Kidney capillary endothelial cell (primary cell): ENCODE measurements at regions not wholly inside any gene's neighbourhood (a gene's known extent, or its start where the extent isn't known, plus 50 kb on each side); places are given as distances from the start of the nearest gene placed in this dataset.
"Not testable (repeated sequence)": the region's sequence is repeated elsewhere in the genome, so short reads cannot be mapped to it uniquely, and the experiment has no call there.

Experiments used
- DNase-seq: peaks from one replicate; pipeline ENCODE4 v3.0.0-alpha.2; 2018; ENCODE audit warnings: low spot score

DNA sequence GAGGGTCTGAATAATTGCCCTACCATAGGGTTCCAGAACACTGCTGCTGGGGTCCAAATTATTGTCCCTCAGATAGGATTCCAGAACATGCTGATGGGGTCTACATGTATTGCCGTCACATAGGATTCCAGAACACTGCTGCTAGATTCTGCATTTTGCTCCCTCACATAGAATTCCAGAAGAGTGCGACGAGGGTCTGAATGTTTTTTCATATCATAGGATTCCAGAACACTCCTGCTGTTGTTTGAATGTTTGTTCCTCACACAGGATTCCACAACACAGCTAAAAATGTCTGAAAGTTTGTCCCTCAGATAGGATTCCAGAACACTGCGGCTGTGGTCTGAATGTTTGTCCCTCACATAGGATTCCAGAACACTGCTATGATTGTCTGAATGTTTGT is 198.1 kb downstream of the FOXD4L6 start:
- DNase-seq: not testable (repeated sequence)

GRCh38 chr9:40929488-40929845 is 199.0 kb downstream of the FOXD4L6 start:
- not testable (repeated sequence) for DNase-seq

- no peak for DNase-seq
Observed at GRCh38 chr9:40928803-40929487, 199.5 kb downstream of the FOXD4L6 start.

- no peak for DNase-seq
Observed at GRCh38 chr9:40927851-40928802, 200.4 kb downstream of the FOXD4L6 start.

GRCh38 chr9:40927260-40927631 is 201.2 kb downstream of the FOXD4L6 start:
- DNase-seq: no peak

DNA sequence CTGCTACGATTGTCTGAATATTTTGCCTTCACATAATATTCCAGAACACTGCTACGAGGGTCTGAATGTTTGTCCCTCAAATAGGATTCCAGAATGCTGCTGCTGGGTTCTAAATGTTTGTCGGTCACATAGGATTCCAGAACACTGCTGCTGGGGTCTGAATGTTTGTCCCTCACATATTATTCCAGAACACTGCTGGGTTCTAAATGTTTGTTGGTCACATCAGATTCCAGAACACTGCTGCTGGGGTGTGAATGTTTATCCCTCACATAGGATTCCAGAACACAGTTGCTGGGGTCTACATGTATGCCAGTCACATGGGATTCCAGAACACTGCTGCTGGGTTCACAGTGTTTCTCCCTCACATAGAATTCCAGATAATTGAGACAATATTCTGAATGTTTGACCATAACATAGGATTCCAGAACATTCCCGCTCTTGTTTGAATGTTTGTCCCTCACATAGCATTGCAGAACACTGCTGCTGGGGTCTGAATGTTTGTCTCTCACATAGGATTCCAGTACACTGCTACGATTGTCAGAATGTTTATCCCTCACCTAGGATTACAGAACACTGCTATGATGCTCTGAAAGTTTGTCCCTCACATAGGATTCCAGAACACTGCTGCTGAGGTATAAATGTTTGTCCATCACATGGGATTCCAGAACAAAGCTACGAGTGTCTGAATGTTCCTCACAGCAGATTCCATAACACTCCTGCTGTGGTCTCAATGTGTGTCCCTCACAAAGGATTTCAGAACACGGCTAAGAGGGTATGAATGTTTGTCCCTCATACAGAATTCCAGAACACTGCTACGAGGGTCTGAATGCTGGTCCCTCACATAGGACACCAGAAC is 201.8 kb downstream of the FOXD4L6 start:
- DNase-seq: no peak

GRCh38 chr9:40925149-40925548 is 203.3 kb downstream of the FOXD4L6 start:
- DNase-seq: no peak

DNA sequence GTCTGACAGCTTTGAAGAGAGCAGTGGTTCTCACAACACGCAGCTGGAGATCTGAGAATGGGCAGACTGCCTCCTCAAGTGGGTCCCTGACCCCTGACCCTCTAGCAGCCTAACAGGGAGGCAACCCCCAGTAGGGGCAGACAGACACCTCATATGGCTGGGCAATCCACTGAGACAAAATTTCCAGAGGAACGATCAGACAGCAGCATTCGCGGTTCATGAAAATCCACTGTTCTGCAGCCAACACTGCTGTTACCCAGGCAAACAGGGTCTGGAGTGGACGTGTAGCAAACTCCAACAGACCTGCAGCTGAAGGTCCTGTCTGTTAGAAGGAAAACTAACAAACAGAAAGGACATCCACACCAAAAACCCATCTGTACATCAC is 212.1 kb downstream of the FOXD4L6 start:
- not testable (repeated sequence) for DNase-seq

- DNase-seq: not testable (repeated sequence)
Observed at GRCh38 chr9:40915660-40916398, 212.7 kb downstream of the FOXD4L6 start.

GRCh38 chr9:40914772-40915659 is 213.5 kb downstream of the FOXD4L6 start:
- no peak for DNase-seq

GRCh38 chr9:40913928-40914673 is 214.4 kb downstream of the FOXD4L6 start:
- no peak for DNase-seq

DNA sequence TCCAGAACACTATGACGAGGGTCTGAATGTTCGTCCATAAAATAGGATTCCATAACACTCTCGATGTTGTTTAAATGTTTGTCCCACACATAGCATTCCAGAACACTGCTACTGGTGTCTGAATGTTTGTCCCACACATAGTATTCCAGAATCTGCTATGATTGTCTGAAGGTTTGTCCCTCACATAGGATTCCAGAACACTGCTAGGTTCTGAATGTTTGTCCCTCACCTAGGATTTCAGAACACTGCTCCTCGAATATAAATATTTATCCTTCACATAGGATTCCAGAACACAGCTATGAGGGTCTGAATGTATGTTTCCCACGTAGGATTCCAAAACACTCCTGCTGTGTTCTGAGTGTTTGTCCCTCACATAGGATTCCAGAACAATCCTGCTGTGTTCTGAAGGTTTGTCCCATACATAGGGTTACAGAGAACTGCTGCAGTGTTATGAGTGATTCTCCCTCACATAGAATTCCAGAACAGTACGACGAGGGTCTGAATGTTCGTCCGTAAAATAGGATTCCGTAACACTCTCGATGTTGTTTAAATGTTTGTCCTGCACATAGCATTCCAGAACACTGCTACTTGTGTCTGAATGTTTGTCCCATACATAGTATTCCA is 215.3 kb downstream of the FOXD4L6 start:
- DNase-seq: no peak

DNA sequence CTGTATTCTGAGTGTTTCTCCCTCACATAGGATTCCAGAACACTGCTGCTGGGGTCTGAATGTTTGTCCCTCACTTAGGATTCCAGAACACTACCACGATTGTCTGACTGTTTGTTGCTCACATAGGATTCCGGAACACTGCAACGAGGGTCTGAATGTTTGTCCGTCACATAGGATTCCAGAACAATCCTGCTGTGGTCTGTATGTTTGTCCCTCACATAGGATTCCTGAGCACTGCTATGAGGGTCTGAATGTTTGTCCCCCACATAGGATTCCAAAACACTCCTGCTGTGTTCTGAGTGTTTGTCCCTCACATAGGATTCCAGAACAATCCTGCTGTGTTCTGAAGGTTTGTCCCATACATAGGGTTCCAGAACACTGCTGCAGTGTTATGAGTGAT is 215.8 kb downstream of the FOXD4L6 start:
- not testable (repeated sequence) for DNase-seq

DNA sequence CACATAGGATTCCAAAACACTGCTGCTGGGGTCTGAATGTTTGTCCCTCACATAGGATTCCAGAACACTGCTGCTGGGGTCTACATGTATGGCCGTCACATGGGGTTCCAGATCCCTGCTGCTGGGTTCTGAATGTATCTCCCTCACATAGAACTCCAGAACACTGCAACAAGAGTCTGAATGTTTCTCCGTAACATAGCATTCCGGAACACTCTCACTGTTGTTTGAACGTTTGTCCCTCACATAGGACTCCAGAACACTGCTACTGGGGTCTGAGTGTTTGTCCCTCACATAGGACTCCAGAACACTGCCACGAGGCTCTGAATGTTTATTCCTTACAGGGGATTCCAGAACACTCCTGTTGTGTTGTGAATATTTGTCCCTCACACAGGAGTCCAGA is 216.8 kb downstream of the FOXD4L6 start:
- no peak for DNase-seq

GRCh38 chr9:40910995-40911394 is 217.5 kb downstream of the FOXD4L6 start:
- DNase-seq: not testable (repeated sequence)

DNA sequence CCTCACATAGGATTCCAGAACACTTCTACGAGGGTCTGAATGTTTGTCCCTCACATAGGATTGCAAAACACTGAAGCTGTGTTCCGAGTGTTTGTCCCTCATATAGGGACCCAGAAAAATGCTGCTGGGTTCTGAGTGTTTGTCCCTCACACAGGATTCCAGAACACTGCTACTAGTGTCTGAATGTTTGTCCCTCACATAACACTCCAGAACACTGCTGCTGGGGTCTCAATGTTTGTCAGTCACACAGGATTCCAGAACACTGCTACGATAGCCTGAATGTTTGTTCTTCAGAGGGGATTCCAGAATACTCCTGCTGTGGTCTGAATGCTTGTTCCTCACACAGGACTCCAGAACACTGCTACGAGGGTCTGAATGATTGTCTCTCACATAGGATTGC is 218.7 kb downstream of the FOXD4L6 start:
- no peak for DNase-seq

DNA sequence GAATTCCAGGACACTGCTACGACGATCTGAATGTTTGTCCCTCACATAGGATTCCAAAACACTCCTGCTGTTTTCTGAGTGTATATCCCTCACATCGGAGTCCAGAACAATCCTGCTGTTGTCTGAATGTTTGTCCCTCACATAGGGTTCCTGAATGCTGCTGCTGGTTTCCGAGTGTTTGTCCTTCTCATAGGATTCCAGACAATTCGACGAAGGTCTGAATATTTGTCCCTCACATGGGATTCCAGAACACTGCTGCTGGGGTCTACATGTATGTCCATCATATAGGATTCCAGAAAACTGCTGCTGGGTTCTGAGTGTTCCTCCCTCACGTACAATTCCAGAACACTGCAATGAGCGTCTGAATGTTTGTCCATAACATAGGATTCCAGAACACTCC is 219.4 kb downstream of the FOXD4L6 start:
- not testable (repeated sequence) for DNase-seq

DNA sequence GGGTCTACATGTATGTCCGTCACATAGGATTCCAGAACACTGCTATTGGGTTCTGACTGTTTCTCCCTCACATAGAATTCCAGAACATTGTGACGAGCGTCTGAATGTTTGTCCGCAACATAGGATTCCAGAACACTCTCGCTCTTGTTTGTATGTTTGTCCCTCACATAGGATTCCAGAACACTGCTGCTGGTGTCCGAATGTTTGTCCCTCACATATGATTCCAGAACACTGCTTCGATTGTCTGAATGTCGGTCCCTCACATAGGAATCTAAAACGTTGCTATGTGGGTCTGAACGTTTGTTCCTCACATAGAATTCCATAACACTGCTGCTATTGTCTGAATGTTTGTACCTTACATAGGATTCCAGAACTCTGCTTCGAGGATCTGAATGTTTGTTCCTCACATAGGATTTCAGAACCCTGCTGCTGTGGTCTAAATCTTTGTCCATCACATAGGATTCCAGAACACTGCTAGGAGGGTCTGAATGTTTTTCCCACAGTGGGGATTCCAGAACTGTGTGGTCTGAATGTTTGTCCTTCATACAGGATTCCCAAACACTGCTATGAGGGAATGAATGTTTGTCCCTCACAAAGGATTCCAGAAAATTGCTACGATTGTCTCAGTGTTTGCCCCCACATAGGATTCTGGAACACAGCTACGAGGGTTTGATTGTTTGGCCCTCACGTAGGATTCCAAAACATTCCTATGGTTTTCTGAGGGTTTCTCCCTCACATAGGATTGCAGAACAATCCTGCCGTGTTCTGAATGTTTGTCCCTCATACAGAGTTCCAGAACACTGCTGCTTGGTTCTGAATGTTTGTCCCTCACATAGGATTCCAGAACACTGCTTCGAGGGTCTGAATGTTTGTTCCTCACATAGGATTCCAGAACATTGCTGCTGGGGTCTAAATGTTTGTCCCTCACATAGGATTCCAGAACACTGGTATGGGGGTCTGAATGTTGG is 220.5 kb downstream of the FOXD4L6 start:
- no peak for DNase-seq
